HCT116 (cell line): ENCODE measurements at regions not wholly inside any gene's neighbourhood (a gene's known extent, or its start where the extent isn't known, plus 50 kb on each side); places are given as distances from the start of the nearest gene placed in this dataset.

Experiments
- ATAC-seq: fragments of 200-7000 bp; cut with Tn5 transposase; 2 replicates; pipeline ENCODE4 v1.9.1; 2020; ENCODE audit warnings: mild to moderate bottlenecking, moderate library complexity
- BruUV-seq: library from RNA; stranded (reverse); fragments of 400-500 nt; replicated peaks from 2 replicates; lab custom pipeline; 2021; lab: Mats Ljungman, UMichigan
- CTCF ChIA-PET: fragments of 300-600 bp; sonication (Branson Sonifier 250); formaldehyde crosslinking; loops from one replicate; lab custom pipeline; 2021; ENCODE audit warnings: antibody characterized with exemption; lab: Charles Lee
- POLR2A ChIA-PET: fragments of 300-600, 350-600 bp; sonication (Branson Sonifier 250); formaldehyde crosslinking; loops from one replicate; lab custom pipeline; 2021; ENCODE audit warnings: antibody characterized with exemption; lab: Charles Lee
- RAD21 ChIA-PET, 2 experiments: fragments of 300-600 bp; sonication (Branson Sonifier 250); formaldehyde crosslinking; loops; one replicate each; lab custom pipeline; 2023; ENCODE audit warnings: low total read pairs in 2 of 2; ENCODE audit not compliant: uncharacterized antibody in 2 of 2, unreplicated experiment in 2 of 2, low non-redundant PET in 1 of 2; lab: Charles Lee
- DNase-seq: peaks from one replicate; pipeline ENCODE4 v3.0.0-alpha.2; 2010; ENCODE audit warnings: low read depth, low spot score
- H2AFZ ChIP-seq: fragments of 200-600 bp; shearing (Covaris generic), sonication (generic); 2 replicates; pipeline ENCODE4 v1.6.1; 2017; ENCODE audit warnings: low read depth, mixed run types, mixed read lengths, antibody characterized with exemption, low read length; ENCODE audit not compliant: poor library complexity, severe bottlenecking
- H3K27ac ChIP-seq: 2 replicates; pipeline ENCODE4 v1.5.1; 2012; ENCODE audit warnings: low read depth, low read length
- H3K27me3 ChIP-seq: fragments of 200-600 bp; sonication (generic); 2 replicates; pipeline ENCODE4 v1.6.1; 2016; ENCODE audit warnings: mixed run types, low read length, mixed read lengths; ENCODE audit not compliant: insufficient read depth
- H3K36me3 ChIP-seq, 2 experiments: fragments of 200-500 bp in 1 of 2; fragments of 200-600 bp in 1 of 2; sonication (Bioruptor generic) in 1 of 2; sonication (generic) in 1 of 2; 2 replicates each; pipeline versions ENCODE4 v1.5.1 to v1.6.1; 2014 to 2016; ENCODE audit warnings: low read length in 2 of 2, inconsistent platforms in 1 of 2, mixed read lengths in 1 of 2, mixed run types in 1 of 2; ENCODE audit not compliant: insufficient read depth in 2 of 2, control insufficient read depth in 1 of 2
- H3K4me1 ChIP-seq, 2 experiments: fragments of 200-600 bp in 1 of 2; sonication (generic) in 1 of 2; 2 replicates each; pipeline versions ENCODE4 v1.5.1 to v1.6.1; 2012 to 2017; ENCODE audit warnings: low read length in 2 of 2, inconsistent platforms in 1 of 2, mild to moderate bottlenecking in 1 of 2, mixed read lengths in 1 of 2, mixed run types in 1 of 2, moderate library complexity in 1 of 2; ENCODE audit not compliant: insufficient read depth in 2 of 2, control insufficient read depth in 1 of 2
- H3K4me2 ChIP-seq: fragments of 200-600 bp; sonication (generic); 2 replicates; pipeline ENCODE4 v1.6.1; 2017; ENCODE audit warnings: mixed run types, low read length, mixed read lengths
- H3K4me3 ChIP-seq, 2 experiments: fragments of 200-600 bp in 1 of 2; sonication (generic) in 1 of 2; replicated peaks in 1 of 2; 2 replicates each; pipeline ENCODE4 v1.5.1; 2011 to 2016; ENCODE audit warnings: low read length in 2 of 2, control low read depth in 1 of 2, low read depth in 1 of 2, mild to moderate bottlenecking in 1 of 2, mixed read lengths in 1 of 2, mixed run types in 1 of 2
- H3K79me2 ChIP-seq: fragments of 200-600 bp; sonication (generic); 2 replicates; pipeline ENCODE4 v1.6.1; 2017; ENCODE audit warnings: mild to moderate bottlenecking, mixed run types, low read length, moderate library complexity, mixed read lengths; ENCODE audit not compliant: insufficient read depth
- H3K9ac ChIP-seq: fragments of 200-600 bp; sonication (generic); 2 replicates; pipeline ENCODE4 v1.6.1; 2016; ENCODE audit warnings: low read length, mixed read lengths
- H3K9me2 ChIP-seq: fragments of 200-600 bp; sonication (generic), shearing (Covaris generic); 2 replicates; pipeline ENCODE4 v1.6.1; 2017; ENCODE audit warnings: mixed run types, mild to moderate bottlenecking, moderate library complexity; ENCODE audit not compliant: insufficient read depth
- H3K9me3 ChIP-seq, 2 experiments: fragments of 200-500 bp in 1 of 2; fragments of 200-600 bp in 1 of 2; sonication (Bioruptor generic) in 1 of 2; sonication (generic) in 1 of 2; 2 replicates each; pipeline ENCODE4 v1.6.1; 2014 to 2017; ENCODE audit warnings: low read length in 2 of 2, mixed read lengths in 2 of 2, inconsistent platforms in 1 of 2, low read depth in 1 of 2, mild to moderate bottlenecking in 1 of 2, mixed run types in 1 of 2, moderate library complexity in 1 of 2; ENCODE audit not compliant: control insufficient read depth in 1 of 2, insufficient read depth in 1 of 2
- H4K20me1 ChIP-seq: fragments of 200-600 bp; sonication (generic), shearing (Covaris generic); 2 replicates; pipeline ENCODE4 v1.6.1; 2017; ENCODE audit warnings: mixed run types, mild to moderate bottlenecking, moderate library complexity; ENCODE audit not compliant: insufficient read depth
- ATF3 ChIP-seq: IDR thresholded peaks from 2 replicates; pipeline ENCODE4 v1.6.1; 2012
- CBX3 ChIP-seq: IDR thresholded peaks from 2 replicates; pipeline ENCODE4 v1.6.1; 2012; ENCODE audit warnings: low read depth
- CEBPB ChIP-seq: IDR thresholded peaks from 2 replicates; pipeline ENCODE4 v1.6.1; 2012; ENCODE audit warnings: low read depth
- EGR1 ChIP-seq: IDR thresholded peaks from 2 replicates; pipeline ENCODE4 v1.6.1; 2012; ENCODE audit warnings: low read depth
- ELF1 ChIP-seq: IDR thresholded peaks from 2 replicates; pipeline ENCODE4 v1.6.1; 2012; ENCODE audit warnings: low read depth, borderline replicate concordance
- FOSL1 ChIP-seq: IDR thresholded peaks from 2 replicates; pipeline ENCODE4 v1.6.1; 2012; ENCODE audit warnings: low read depth
- JUND ChIP-seq: IDR thresholded peaks from 2 replicates; pipeline ENCODE4 v1.6.1; 2012
- MAX ChIP-seq: IDR thresholded peaks from 2 replicates; pipeline ENCODE4 v1.6.1; 2012
- POLR2A ChIP-seq: IDR thresholded peaks from 2 replicates; pipeline ENCODE4 v1.7.0; 2011; ENCODE audit warnings: borderline replicate concordance; ENCODE audit not compliant: insufficient read depth, insufficient read length; ENCODE audit errors: extremely low read depth
- RAD21 ChIP-seq: IDR thresholded peaks from 2 replicates; pipeline ENCODE4 v1.6.1; 2012; ENCODE audit warnings: low read depth, mild to moderate bottlenecking
- REST ChIP-seq: IDR thresholded peaks from 2 replicates; pipeline ENCODE4 v1.6.1; 2012; ENCODE audit warnings: low read depth
- SIN3A ChIP-seq: IDR thresholded peaks from 2 replicates; pipeline ENCODE4 v1.6.1; 2012; ENCODE audit warnings: low read depth
- SP1 ChIP-seq: IDR thresholded peaks from 2 replicates; pipeline ENCODE4 v1.6.1; 2012; ENCODE audit warnings: low read depth
- SRF ChIP-seq: IDR thresholded peaks from 2 replicates; pipeline ENCODE4 v1.6.1; 2012; ENCODE audit warnings: low read depth
- TCF7L2 ChIP-seq: IDR thresholded peaks from 2 replicates; pipeline ENCODE4 v1.7.0; 2011; ENCODE audit warnings: borderline replicate concordance, inconsistent platforms; ENCODE audit not compliant: insufficient read depth, insufficient read length; ENCODE audit errors: extremely low read depth
- YY1 ChIP-seq: IDR thresholded peaks from 2 replicates; pipeline ENCODE4 v1.6.1; 2011; ENCODE audit warnings: low read length, low read depth, moderate library complexity, mild to moderate bottlenecking; ENCODE audit not compliant: insufficient replicate concordance; ENCODE audit errors: extremely low read depth
- ZFX ChIP-seq: fragments of 450-650 bp; IDR thresholded peaks from 2 replicates; pipeline ENCODE4 v1.6.1; 2017
- ZNF274 ChIP-seq: fragments of 200-500 bp; sonication (Bioruptor generic); IDR thresholded peaks from 2 replicates; pipeline ENCODE4 v1.6.1; 2014; ENCODE audit warnings: mild to moderate bottlenecking, low read depth, low read length, inconsistent platforms
- intact Hi-C: fragments of 100-400 bp; cut with micrococcal nuclease; formaldehyde crosslinking; loops from 2 replicates; pipeline ENCODE4 v1.10.0; 2022
- TF ChIP-seq, protein P1 (sequence below), 3 experiments: fragments of 200-600 bp in 1 of 3; sonication (generic) in 1 of 3; IDR thresholded peaks in 2 of 3; conservative IDR thresholded peaks in 1 of 3; 2 replicates each; pipeline ENCODE4 v1.5.1; 2012 to 2017; ENCODE audit warnings: low read depth in 2 of 3, low read length in 2 of 3, antibody characterized with exemption in 1 of 3, borderline replicate concordance in 1 of 3, control low read depth in 1 of 3, mild to moderate bottlenecking in 1 of 3, mixed read lengths in 1 of 3, mixed run types in 1 of 3, moderate library complexity in 1 of 3; ENCODE audit not compliant: insufficient read depth in 1 of 3
- TF ChIP-seq, protein P2 (sequence below): IDR thresholded peaks from 2 replicates; pipeline ENCODE4 v1.6.1; 2011; ENCODE audit warnings: mild to moderate bottlenecking, low read length, moderate library complexity; ENCODE audit not compliant: insufficient replicate concordance; ENCODE audit errors: extremely low read depth

DNA sequence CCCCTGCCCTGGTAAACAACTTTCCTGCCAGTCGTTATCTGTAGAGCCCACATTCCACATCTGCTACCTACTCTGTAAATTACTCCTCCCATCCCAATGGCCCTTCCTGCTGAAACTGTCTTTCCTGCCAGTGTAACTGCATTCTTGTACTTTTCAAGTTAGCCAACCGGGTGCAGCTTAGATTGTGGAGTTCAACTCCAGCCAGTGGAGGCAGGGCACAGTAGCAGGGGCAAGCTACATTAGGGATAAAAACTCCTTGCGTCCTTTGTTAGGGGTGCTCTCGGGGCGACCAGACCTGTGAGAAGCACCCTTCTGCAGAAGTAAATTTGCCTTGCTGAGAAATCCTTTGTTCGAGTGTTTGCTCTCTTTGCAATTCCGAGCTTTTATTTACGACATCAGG, 639.0 kb upstream of the TYRP1 start:
- H3K4me2 ChIP-seq = no peak overlapping the region
- H3K36me3 ChIP-seq = no peaks in the 10 kb centered on the region
- no peaks in the 10 kb centered on the region for H3K9me2 ChIP-seq
- H3K9me3 ChIP-seq = peaks cover 9 to 18% of the 10 kb centered on the region in 2 experiments; a peak in 2 of 4 replicates
- H3K4me1 ChIP-seq = no peaks in the 10 kb centered on the region
- no peak for TF ChIP-seq REST
- TF ChIP-seq RAD21 = no peak
- no peak for TF ChIP-seq JUND
- no peak for TF ChIP-seq YY1
- TF ChIP-seq CEBPB = no peak
- TF ChIP-seq SP1 = no peak
- no peak for TF ChIP-seq FOSL1
- TF ChIP-seq EGR1 = no peak
- no peak for TF ChIP-seq ZNF274
- TF ChIP-seq, protein P1, sequence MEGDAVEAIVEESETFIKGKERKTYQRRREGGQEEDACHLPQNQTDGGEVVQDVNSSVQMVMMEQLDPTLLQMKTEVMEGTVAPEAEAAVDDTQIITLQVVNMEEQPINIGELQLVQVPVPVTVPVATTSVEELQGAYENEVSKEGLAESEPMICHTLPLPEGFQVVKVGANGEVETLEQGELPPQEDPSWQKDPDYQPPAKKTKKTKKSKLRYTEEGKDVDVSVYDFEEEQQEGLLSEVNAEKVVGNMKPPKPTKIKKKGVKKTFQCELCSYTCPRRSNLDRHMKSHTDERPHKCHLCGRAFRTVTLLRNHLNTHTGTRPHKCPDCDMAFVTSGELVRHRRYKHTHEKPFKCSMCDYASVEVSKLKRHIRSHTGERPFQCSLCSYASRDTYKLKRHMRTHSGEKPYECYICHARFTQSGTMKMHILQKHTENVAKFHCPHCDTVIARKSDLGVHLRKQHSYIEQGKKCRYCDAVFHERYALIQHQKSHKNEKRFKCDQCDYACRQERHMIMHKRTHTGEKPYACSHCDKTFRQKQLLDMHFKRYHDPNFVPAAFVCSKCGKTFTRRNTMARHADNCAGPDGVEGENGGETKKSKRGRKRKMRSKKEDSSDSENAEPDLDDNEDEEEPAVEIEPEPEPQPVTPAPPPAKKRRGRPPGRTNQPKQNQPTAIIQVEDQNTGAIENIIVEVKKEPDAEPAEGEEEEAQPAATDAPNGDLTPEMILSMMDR (IDR thresholded peaks at IDR 0.05 in 2 of 3, conservative IDR thresholded peaks at IDR 0.05 in 1 of 3; ENCODE audit: borderline replicate concordance in 1 of 3, insufficient read depth in 1 of 3, low read depth in 2 of 3, low read length in 2 of 3) = no peak
- TF ChIP-seq POLR2A = no peak
- no peak for TF ChIP-seq SRF
- no peak for TF ChIP-seq SIN3A
- TF ChIP-seq TCF7L2 = no peak
- TF ChIP-seq ATF3 = no peak
- no peak for TF ChIP-seq MAX
- TF ChIP-seq ZFX = no peak
- TF ChIP-seq ELF1 = no peak
- no peak for TF ChIP-seq CBX3
- TF ChIP-seq, protein P2, sequence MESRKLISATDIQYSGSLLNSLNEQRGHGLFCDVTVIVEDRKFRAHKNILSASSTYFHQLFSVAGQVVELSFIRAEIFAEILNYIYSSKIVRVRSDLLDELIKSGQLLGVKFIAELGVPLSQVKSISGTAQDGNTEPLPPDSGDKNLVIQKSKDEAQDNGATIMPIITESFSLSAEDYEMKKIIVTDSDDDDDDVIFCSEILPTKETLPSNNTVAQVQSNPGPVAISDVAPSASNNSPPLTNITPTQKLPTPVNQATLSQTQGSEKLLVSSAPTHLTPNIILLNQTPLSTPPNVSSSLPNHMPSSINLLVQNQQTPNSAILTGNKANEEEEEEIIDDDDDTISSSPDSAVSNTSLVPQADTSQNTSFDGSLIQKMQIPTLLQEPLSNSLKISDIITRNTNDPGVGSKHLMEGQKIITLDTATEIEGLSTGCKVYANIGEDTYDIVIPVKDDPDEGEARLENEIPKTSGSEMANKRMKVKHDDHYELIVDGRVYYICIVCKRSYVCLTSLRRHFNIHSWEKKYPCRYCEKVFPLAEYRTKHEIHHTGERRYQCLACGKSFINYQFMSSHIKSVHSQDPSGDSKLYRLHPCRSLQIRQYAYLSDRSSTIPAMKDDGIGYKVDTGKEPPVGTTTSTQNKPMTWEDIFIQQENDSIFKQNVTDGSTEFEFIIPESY = no peak
- TF ChIP-seq, all 23 proteins: peak for 0
- DNase-seq = no peak
- H4K20me1 ChIP-seq = no peaks in the 10 kb centered on the region
- no peak overlapping the region for H3K4me3 ChIP-seq
- POLR2A ChIA-PET = no interaction called here
- no peak overlapping the region for H2AFZ ChIP-seq
- ATAC-seq = no peak
- H3K27ac ChIP-seq = no peak overlapping the region
- H3K9ac ChIP-seq = no peak overlapping the region
- no peaks in the 10 kb centered on the region for H3K79me2 ChIP-seq
- CTCF ChIA-PET = no interaction called here
- BruUV-seq = no TSS peak
- H3K27me3 ChIP-seq = no peaks in the 10 kb centered on the region
- RAD21 ChIA-PET = no interaction called here
- intact Hi-C loops = no loop called here
